WTC11 (cell line): ENCODE measurements at regions not wholly inside any gene's neighbourhood (a gene's known extent, or its start where the extent isn't known, plus 50 kb on each side); places are given as distances from the start of the nearest gene placed in this dataset.

ENCODE experiments used
- ATAC-seq: fragments of 200-7000 bp; cut with Tn5 transposase; 2 replicates; pipeline ENCODE4 v1.10.0; 2021; ENCODE audit warnings: mild to moderate bottlenecking, moderate library complexity
- CTCF ChIA-PET: fragments of 300-600 bp; sonication (Branson Sonifier 250); formaldehyde crosslinking; loops from one replicate; lab custom pipeline; 2021; ENCODE audit warnings: antibody characterized with exemption; lab: Charles Lee
- POLR2A ChIA-PET: fragments of 350-600 bp; sonication (Branson Sonifier 250); formaldehyde crosslinking; loops from one replicate; lab custom pipeline; 2021; ENCODE audit warnings: antibody characterized with exemption; lab: Charles Lee
- DNase-seq: peaks from one replicate; pipeline ENCODE4 v3.0.0; 2021; ENCODE audit warnings: low spot score
- H3K27ac Mint-ChIP-seq: 2 replicates; pipeline ENCODE4 v1.8.0; 2021; ENCODE audit warnings: mixed read lengths
- H3K27me3 Mint-ChIP-seq: 2 replicates; pipeline ENCODE4 v1.8.0; 2021; ENCODE audit warnings: low read depth, mild to moderate bottlenecking, moderate library complexity, mixed read lengths
- H3K36me3 Mint-ChIP-seq: 2 replicates; pipeline ENCODE4 v1.8.0; 2021; ENCODE audit warnings: mixed read lengths
- H3K4me1 Mint-ChIP-seq: 2 replicates; pipeline ENCODE4 v1.8.0; 2022; ENCODE audit warnings: mixed read lengths
- H3K4me3 Mint-ChIP-seq: 2 replicates; pipeline ENCODE4 v1.8.0; 2021; ENCODE audit warnings: mild to moderate bottlenecking, moderate library complexity, mixed read lengths
- H3K9me3 Mint-ChIP-seq: 2 replicates; pipeline ENCODE4 v1.8.0; 2021; ENCODE audit warnings: mixed read lengths
- ATF6 ChIP-seq: sonication (generic); formaldehyde crosslinking; IDR thresholded peaks from 2 replicates; pipeline ENCODE4 v1.8.1; 2023; ENCODE audit warnings: mild to moderate bottlenecking, missing genetic modification reagents
- CBFB ChIP-seq: sonication (generic); formaldehyde crosslinking; IDR thresholded peaks from 2 replicates; pipeline ENCODE4 v1.8.1; 2022; ENCODE audit warnings: mild to moderate bottlenecking, low read depth, missing genetic modification reagents
- CREB1 ChIP-seq: sonication (generic); formaldehyde crosslinking; IDR thresholded peaks from 2 replicates; pipeline ENCODE4 v1.8.0; 2023; ENCODE audit warnings: mild to moderate bottlenecking, missing genetic modification reagents
- E2F1 ChIP-seq: sonication (generic); formaldehyde crosslinking; IDR thresholded peaks from 2 replicates; pipeline ENCODE4 v1.8.0; 2022; ENCODE audit warnings: mild to moderate bottlenecking, missing genetic modification reagents
- E2F4 ChIP-seq: sonication (generic); formaldehyde crosslinking; IDR thresholded peaks from 2 replicates; pipeline ENCODE4 v1.8.1; 2022; ENCODE audit warnings: low read depth, mild to moderate bottlenecking, moderate library complexity, missing genetic modification reagents, borderline replicate concordance
- ELF4 ChIP-seq: sonication (generic); formaldehyde crosslinking; IDR thresholded peaks from 2 replicates; pipeline ENCODE4 v1.8.1; 2022; ENCODE audit warnings: low read depth, mild to moderate bottlenecking, moderate library complexity, missing genetic modification reagents
- HMGXB4 ChIP-seq: sonication (generic); formaldehyde crosslinking; IDR thresholded peaks from 2 replicates; pipeline ENCODE4 v1.8.1; 2023; ENCODE audit warnings: mild to moderate bottlenecking, moderate library complexity, missing genetic modification reagents
- MXD4 ChIP-seq: fragments of 250-450 bp; sonication (Bioruptor Pico); IDR thresholded peaks from 2 replicates; pipeline ENCODE4 v1.8.0; 2021; ENCODE audit warnings: mild to moderate bottlenecking, moderate library complexity, borderline replicate concordance
- NR1H2 ChIP-seq: sonication (generic); formaldehyde crosslinking; IDR thresholded peaks from 2 replicates; pipeline ENCODE4 v1.9.0; 2021; ENCODE audit warnings: mild to moderate bottlenecking, moderate library complexity, missing genetic modification reagents
- PREB ChIP-seq: sonication (generic); formaldehyde crosslinking; IDR thresholded peaks from 2 replicates; pipeline ENCODE4 v1.8.1; 2022; ENCODE audit warnings: mild to moderate bottlenecking, missing genetic modification reagents, moderate library complexity, borderline replicate concordance
- PRRX2 ChIP-seq: fragments of 250-450 bp; sonication (Bioruptor Pico); IDR thresholded peaks from 2 replicates; pipeline ENCODE4 v1.8.0; 2021; ENCODE audit warnings: mild to moderate bottlenecking
- RELA ChIP-seq: sonication (generic); formaldehyde crosslinking; IDR thresholded peaks from 2 replicates; pipeline ENCODE4 v1.8.1; 2022; ENCODE audit warnings: missing genetic modification reagents, mild to moderate bottlenecking, borderline replicate concordance
- SMAD3 ChIP-seq: sonication (generic); formaldehyde crosslinking; IDR thresholded peaks from 2 replicates; pipeline ENCODE4 v1.8.0; 2022; ENCODE audit warnings: missing genetic modification reagents, mild to moderate bottlenecking, borderline replicate concordance
- SP1 ChIP-seq: sonication (generic); formaldehyde crosslinking; conservative IDR thresholded peaks from 2 replicates; pipeline ENCODE4 v1.8.1; 2022; ENCODE audit warnings: missing genetic modification reagents
- TEAD4 ChIP-seq: sonication (generic); formaldehyde crosslinking; IDR thresholded peaks from 2 replicates; pipeline ENCODE4 v1.8.0; 2022; ENCODE audit warnings: mild to moderate bottlenecking, missing genetic modification reagents
- USF1 ChIP-seq: sonication (generic); formaldehyde crosslinking; IDR thresholded peaks from 2 replicates; pipeline ENCODE4 v1.8.0; 2022; ENCODE audit warnings: mild to moderate bottlenecking, missing genetic modification reagents
- ZBTB43 ChIP-seq: sonication (generic); formaldehyde crosslinking; IDR thresholded peaks from 2 replicates; pipeline ENCODE4 v1.8.1; 2023; ENCODE audit warnings: mild to moderate bottlenecking, missing genetic modification reagents
- ZNF121 ChIP-seq: sonication (generic); formaldehyde crosslinking; IDR thresholded peaks from 2 replicates; pipeline ENCODE4 v1.8.0; 2023; ENCODE audit warnings: missing genetic modification reagents
- ZNF532 ChIP-seq: fragments of 250-450 bp; sonication (Bioruptor Pico); IDR thresholded peaks from 2 replicates; pipeline ENCODE4 v1.9.0; 2021; ENCODE audit warnings: mild to moderate bottlenecking, borderline replicate concordance
- ZNF671 ChIP-seq: fragments of 250-450 bp; sonication (Bioruptor Pico); IDR thresholded peaks from 2 replicates; pipeline ENCODE4 v1.8.0; 2021; ENCODE audit warnings: mild to moderate bottlenecking

GRCh38 chr1:4034318-4034887 lies 134.3 kb upstream of the C1orf174 start:
- no peak overlapping the region for H3K4me3 Mint-ChIP-seq
- H3K36me3 Mint-ChIP-seq: peaks cover 53% of the 10 kb centered on the region
- H3K9me3 Mint-ChIP-seq: peaks cover 37% of the 10 kb centered on the region
- no peak for DNase-seq
- H3K27ac Mint-ChIP-seq: no peak overlapping the region
- peaks cover 3% of the 10 kb centered on the region; the same call in 1 of the 2 replicates for H3K27me3 Mint-ChIP-seq
- H3K4me1 Mint-ChIP-seq: no peaks in the 10 kb centered on the region
- ChIA-PET POLR2A (no interaction called here), CTCF (no interaction called here)
- no peak for TF ChIP-seq ELF4 (CRISPR knock-in tag)
- no peak for TF ChIP-seq SMAD3
- TF ChIP-seq SP1 (CRISPR knock-in tag): no peak
- no peak for TF ChIP-seq CREB1 (CRISPR knock-in tag)
- no peak for TF ChIP-seq CBFB (CRISPR knock-in tag)
- no peak for TF ChIP-seq TEAD4 (CRISPR knock-in tag)
- TF ChIP-seq E2F1: no peak
- TF ChIP-seq ZNF121 (CRISPR knock-in tag): no peak
- TF ChIP-seq E2F4 (CRISPR knock-in tag): no peak
- TF ChIP-seq HMGXB4: no peak
- no peak for TF ChIP-seq ZNF671 (CRISPR knock-in tag)
- no peak for TF ChIP-seq MXD4 (CRISPR knock-in tag)
- no peak for TF ChIP-seq NR1H2 (CRISPR knock-in tag)
- TF ChIP-seq ATF6 (CRISPR knock-in tag): no peak
- no peak for TF ChIP-seq PREB (CRISPR knock-in tag)
- TF ChIP-seq ZBTB43 (CRISPR knock-in tag): no peak
- no peak for TF ChIP-seq ZNF532
- TF ChIP-seq USF1 (CRISPR knock-in tag): no peak
- TF ChIP-seq RELA: no peak
- no peak for TF ChIP-seq PRRX2 (CRISPR knock-in tag)
- ATAC-seq: no peak
